Thoracic aorta (tissue), 2 donors: ENCODE measurements at regions not wholly inside any gene's neighbourhood (a gene's known extent, or its start where the extent isn't known, plus 50 kb on each side); places are given as distances from the start of the nearest gene placed in this dataset.

ENCODE experiments used
- ATAC-seq: fragments of 150-250 bp; one replicate; pipeline ENCODE4 v1.8.0; 2017; ENCODE audit warnings: low read depth; ENCODE audit not compliant: insufficient number of reproducible peaks, low FRiP score
- DNase-seq: peaks from one replicate; pipeline ENCODE4 v3.0.0-alpha.2; 2020; ENCODE audit warnings: low spot score
- H3K27ac ChIP-seq, 2 donors: fragments of 200-600 bp; sonication (generic); 1 replicate in 1 of 2; 2 replicates in 1 of 2; pipeline ENCODE4 v1.5.1; 2016; ENCODE audit warnings: mild to moderate bottlenecking in 2 of 2, moderate library complexity in 2 of 2
- H3K27me3 ChIP-seq: fragments of 200-600 bp; sonication (generic); replicated peaks from 2 replicates; pipeline ENCODE4 v1.6.0; 2016; ENCODE audit warnings: mild to moderate bottlenecking; ENCODE audit not compliant: insufficient read depth
- H3K36me3 ChIP-seq: fragments of 200-600 bp; sonication (generic); one replicate; pipeline ENCODE4 v1.5.1; 2016
- H3K4me1 ChIP-seq, 2 donors: fragments of 200-600 bp; sonication (generic); 1 replicate in 1 of 2; 2 replicates in 1 of 2; pipeline versions ENCODE4 v1.5.1 to v1.6.0; 2016; ENCODE audit warnings: low read depth in 2 of 2, mild to moderate bottlenecking in 1 of 2; ENCODE audit not compliant: control insufficient read depth in 1 of 2
- H3K4me3 ChIP-seq: fragments of 200-600 bp; sonication (generic); 2 replicates; pipeline ENCODE4 v1.5.1; 2016; ENCODE audit warnings: mild to moderate bottlenecking
- H3K9me3 ChIP-seq: fragments of 200-600 bp; sonication (generic); 2 replicates; pipeline ENCODE4 v1.5.1; 2016
- TF ChIP-seq, protein P1 (sequence below): fragments of 200-600 bp; sonication (generic); IDR thresholded peaks from one replicate; pipeline ENCODE4 v1.5.1; 2019; ENCODE audit warnings: antibody characterized with exemption

DNA sequence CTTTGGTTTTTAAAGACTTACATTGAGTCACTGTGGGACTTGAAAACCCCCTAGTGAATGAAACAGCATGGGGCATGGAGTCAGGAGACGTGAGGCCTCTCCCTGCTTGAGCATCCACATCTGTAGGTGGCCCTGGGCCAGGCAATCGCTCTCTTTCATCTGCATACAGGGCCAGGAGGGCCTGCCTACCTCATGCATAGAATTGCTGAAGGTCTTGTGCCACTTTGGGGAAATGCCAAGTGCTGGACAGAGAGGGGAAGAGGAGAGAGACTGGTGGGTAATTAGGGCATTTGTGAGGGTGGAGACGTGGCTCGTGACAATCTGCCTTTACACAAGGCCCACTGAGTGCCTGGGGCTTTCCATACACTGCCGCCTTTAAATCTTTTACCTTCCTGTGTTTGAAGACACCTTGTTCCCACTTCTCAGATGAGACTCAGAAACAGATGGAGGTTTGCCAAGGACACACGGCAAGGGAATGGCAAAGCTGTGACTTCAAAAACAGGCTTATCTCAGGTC is 322.2 kb upstream of the HS6ST1 start:
- Histone ChIP-seq H3K27ac (no peak overlapping the region), H3K9me3 (no peaks in the 10 kb centered on the region), H3K4me3 (no peak overlapping the region), H3K4me1 (no peaks in the 10 kb centered on the region), H3K36me3 (no peaks in the 10 kb centered on the region), H3K27me3 (no peaks in the 10 kb centered on the region)
- DNase-seq (no peak), ATAC-seq (no peak)
- TF ChIP-seq, protein P1, sequence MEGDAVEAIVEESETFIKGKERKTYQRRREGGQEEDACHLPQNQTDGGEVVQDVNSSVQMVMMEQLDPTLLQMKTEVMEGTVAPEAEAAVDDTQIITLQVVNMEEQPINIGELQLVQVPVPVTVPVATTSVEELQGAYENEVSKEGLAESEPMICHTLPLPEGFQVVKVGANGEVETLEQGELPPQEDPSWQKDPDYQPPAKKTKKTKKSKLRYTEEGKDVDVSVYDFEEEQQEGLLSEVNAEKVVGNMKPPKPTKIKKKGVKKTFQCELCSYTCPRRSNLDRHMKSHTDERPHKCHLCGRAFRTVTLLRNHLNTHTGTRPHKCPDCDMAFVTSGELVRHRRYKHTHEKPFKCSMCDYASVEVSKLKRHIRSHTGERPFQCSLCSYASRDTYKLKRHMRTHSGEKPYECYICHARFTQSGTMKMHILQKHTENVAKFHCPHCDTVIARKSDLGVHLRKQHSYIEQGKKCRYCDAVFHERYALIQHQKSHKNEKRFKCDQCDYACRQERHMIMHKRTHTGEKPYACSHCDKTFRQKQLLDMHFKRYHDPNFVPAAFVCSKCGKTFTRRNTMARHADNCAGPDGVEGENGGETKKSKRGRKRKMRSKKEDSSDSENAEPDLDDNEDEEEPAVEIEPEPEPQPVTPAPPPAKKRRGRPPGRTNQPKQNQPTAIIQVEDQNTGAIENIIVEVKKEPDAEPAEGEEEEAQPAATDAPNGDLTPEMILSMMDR, result no peak

DNA sequence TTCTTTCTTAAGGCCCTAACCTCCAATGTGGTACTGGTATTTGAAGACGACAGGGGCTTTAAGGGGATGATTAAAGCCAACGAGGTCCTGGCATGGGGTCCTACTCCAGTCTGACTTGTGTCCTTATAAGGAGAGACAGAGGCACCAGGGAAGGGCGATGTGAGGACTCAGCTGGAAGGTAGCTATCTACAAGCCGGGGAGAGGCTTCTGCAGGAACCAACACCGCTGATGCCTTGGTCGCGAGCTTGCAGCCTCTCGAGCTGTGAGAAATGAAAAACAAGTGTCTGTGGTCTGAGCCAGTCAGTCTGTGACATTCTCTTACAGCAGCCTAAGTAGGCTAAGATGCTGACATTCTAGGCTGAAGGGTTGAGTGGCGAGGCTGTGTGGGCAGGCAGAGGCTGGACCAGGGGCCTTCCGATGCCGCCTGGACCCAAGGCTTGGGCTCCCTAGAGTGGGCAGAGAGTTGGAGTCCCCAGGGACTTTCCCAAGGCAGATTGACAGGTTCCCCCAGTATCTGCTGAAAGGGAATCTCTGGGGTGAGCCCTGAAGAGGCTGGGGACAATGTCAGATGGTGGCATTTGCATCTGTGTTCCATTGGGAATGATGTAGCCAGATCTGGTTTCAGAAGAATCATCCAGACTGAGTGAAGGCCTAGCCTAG is 322.9 kb upstream of the HS6ST1 start:
- H3K9me3 ChIP-seq, result no peaks in the 10 kb centered on the region
- TF ChIP-seq, protein P1, result no peak
- no peaks in the 10 kb centered on the region for H3K36me3 ChIP-seq
- no peak overlapping the region for H3K4me3 ChIP-seq
- no peak overlapping the region for H3K27ac ChIP-seq
- no peaks in the 10 kb centered on the region for H3K4me1 ChIP-seq
- ATAC-seq (no peak), DNase-seq (no peak)
- H3K27me3 ChIP-seq, result no peaks in the 10 kb centered on the region

DNA sequence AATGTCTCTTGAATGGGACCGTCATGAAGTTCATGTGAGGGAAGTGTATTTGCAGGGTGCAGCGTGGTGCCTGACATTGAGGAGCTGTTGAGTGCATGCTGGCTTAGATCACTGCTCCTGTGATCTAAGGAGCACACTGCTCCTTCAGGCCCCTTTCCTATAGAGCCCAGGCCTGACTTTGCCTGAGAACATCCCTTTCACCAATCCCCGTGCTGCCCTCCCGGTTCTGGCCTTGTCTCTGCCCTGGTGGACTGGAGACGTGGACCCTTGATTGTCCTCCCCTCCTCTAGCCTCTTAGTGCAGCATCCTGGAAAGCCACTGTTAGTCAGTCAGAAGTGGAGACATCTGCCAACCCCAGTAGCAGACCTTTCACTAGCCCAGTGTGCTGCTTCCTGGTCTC is 323.6 kb upstream of the HS6ST1 start:
- Histone ChIP-seq H3K36me3 (no peaks in the 10 kb centered on the region), H3K9me3 (no peaks in the 10 kb centered on the region), H3K27ac (no peak overlapping the region), H3K4me3 (no peak overlapping the region), H3K4me1 (no peaks in the 10 kb centered on the region), H3K27me3 (no peaks in the 10 kb centered on the region)
- TF ChIP-seq, protein P1, result no peak
- no peak for ATAC-seq
- no peak for DNase-seq

DNA sequence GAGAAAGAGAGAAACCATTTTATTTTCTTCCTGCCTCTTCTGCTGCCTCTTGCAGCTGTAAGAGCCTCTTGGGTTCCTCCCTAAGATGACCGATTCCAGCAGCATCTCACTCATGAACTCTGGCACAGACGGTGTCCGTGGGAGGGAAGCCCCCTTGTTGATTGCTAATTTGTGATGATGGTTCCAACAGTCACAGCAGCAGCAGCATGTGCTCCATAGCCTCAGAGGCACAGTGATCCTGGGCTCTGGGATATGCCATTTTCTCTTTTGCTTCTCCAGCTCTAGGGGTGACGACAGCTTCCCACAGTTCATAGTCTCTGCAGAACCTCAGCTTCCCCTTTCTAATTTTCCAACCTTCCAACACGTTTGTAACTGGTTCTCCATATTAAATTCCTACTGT is 324.2 kb upstream of the HS6ST1 start:
- Histone ChIP-seq H3K9me3 (no peaks in the 10 kb centered on the region), H3K4me1 (no peaks in the 10 kb centered on the region), H3K36me3 (no peaks in the 10 kb centered on the region), H3K27ac (no peak overlapping the region), H3K27me3 (no peaks in the 10 kb centered on the region), H3K4me3 (no peak overlapping the region)
- TF ChIP-seq, protein P1, result no peak
- no peak for DNase-seq
- ATAC-seq, result no peak

DNA sequence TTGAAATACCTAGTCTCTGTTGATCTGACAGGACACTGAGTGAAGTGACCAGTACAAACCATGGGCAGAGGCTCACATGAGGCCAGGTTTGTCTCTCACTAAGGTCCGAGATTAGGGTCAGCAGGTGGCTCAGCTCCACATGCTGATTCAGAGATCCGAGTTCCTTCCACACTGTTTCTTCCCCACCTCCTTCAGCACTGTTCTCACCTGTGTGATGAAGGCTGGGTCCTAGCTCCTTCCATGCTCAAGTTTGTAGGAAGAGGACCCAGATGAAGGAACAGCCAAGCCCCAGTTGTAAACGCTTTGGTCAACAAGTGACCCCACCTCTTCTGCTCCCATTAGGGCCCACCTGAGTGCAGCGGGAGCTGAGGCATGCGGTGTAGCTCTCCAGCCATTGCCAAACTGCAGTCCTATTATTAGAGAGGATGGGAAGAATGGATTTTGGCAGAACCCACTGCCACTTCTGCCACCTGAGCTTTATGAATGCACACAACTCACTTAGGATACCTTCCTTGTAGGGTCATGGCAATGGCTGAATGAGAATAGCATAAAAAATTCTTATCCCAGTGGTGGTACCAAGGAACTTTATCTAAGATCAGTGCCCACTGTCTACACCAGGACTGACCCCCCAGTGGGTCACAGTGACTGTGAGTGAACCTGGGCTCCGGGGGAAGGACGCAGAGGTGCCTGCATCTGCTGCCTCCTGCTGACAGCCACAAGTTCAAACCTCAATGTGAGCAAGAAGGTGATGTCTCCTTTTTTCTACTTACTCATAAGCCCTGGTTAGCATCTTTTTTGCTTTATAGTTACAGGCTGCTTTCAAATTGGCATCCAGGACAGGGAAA is 324.8 kb upstream of the HS6ST1 start:
- H3K27me3 ChIP-seq, result no peaks in the 10 kb centered on the region
- no peak overlapping the region for H3K4me3 ChIP-seq
- H3K36me3 ChIP-seq, result no peaks in the 10 kb centered on the region
- TF ChIP-seq, protein P1, result no peak
- H3K4me1 ChIP-seq, result no peaks in the 10 kb centered on the region
- H3K9me3 ChIP-seq, result no peaks in the 10 kb centered on the region
- no peak for DNase-seq
- no peak overlapping the region for H3K27ac ChIP-seq
- ATAC-seq, result no peak
